GM12878 (cell line): ENCODE measurements at regions not wholly inside any gene's neighbourhood (a gene's known extent, or its start where the extent isn't known, plus 50 kb on each side); places are given as distances from the start of the nearest gene placed in this dataset.

Source experiments
- ATAC-seq: fragments of 200-7000 bp; cut with Tn5 transposase; 3 replicates; pipeline ENCODE4 v1.9.1; 2020; ENCODE audit warnings: mild to moderate bottlenecking, moderate library complexity
- BruUV-seq: library from RNA; stranded (reverse); fragments of 400-500 nt; replicated peaks from 2 replicates; lab custom pipeline; 2021; lab: Mats Ljungman, UMichigan
- CTCF ChIA-PET: fragments of 300-600 bp; sonication (Branson Sonifier 250); formaldehyde crosslinking; extraction: SDS; loops from one replicate; lab custom pipeline; 2021; ENCODE audit warnings: inconsistent platforms; lab: Yijun Ruan, JAX
- POLR2A ChIA-PET: fragments of 350-600 bp; formaldehyde crosslinking; extraction: SDS; loops from one replicate; lab custom pipeline; 2021; ENCODE audit warnings: inconsistent platforms; lab: Charles Lee
- RAD21 ChIA-PET: fragments of 300-600 bp; sonication (Branson Sonifier 250); formaldehyde crosslinking; loops from one replicate; lab custom pipeline; 2023; ENCODE audit warnings: antibody characterized with exemption; ENCODE audit not compliant: unreplicated experiment; lab: Charles Lee
- SMC1A ChIA-PET: fragments of 300-600 bp; sonication (Branson Sonifier 250); formaldehyde crosslinking; loops from one replicate; lab custom pipeline; 2023; ENCODE audit not compliant: unreplicated experiment, uncharacterized antibody; lab: Charles Lee
- DNase-seq: peaks from one replicate; pipeline ENCODE4 v3.0.0-alpha.2; 2011; ENCODE audit warnings: low read depth, low spot score
- FAIRE-seq: peaks from 3 replicates; lab custom pipeline; 2011; peaks lifted over from hg19 to GRCh38; lab: Jason Lieb, UNC
- H2AFZ ChIP-seq: 2 replicates; pipeline ENCODE4 v1.6.0; 2011; ENCODE audit warnings: low read depth, low read length, control low read depth; ENCODE audit not compliant: control insufficient read depth
- H3K27ac ChIP-seq: 2 replicates; pipeline ENCODE4 v1.5.1; 2011; ENCODE audit warnings: control low read depth; ENCODE audit not compliant: control insufficient read depth, insufficient read depth
- H3K27me3 ChIP-seq, 2 experiments: replicated peaks in 1 of 2; 2 replicates each; pipeline versions ENCODE4 v1.6.0 to v1.6.1; 2011; ENCODE audit warnings: low read length in 1 of 2; ENCODE audit not compliant: control insufficient read depth in 2 of 2, insufficient read depth in 2 of 2
- H3K36me3 ChIP-seq, 2 experiments: 2 replicates each; pipeline ENCODE4 v1.5.1; 2011; ENCODE audit warnings: low read length in 1 of 2; ENCODE audit not compliant: control insufficient read depth in 2 of 2, insufficient read depth in 2 of 2
- H3K4me1 ChIP-seq: 2 replicates; pipeline ENCODE4 v1.6.1; 2011; ENCODE audit warnings: mild to moderate bottlenecking, low read length, moderate library complexity, mixed read lengths; ENCODE audit not compliant: control insufficient read depth, insufficient read depth
- H3K4me2 ChIP-seq: 2 replicates; pipeline ENCODE4 v1.6.0; 2011; ENCODE audit warnings: control low read depth; ENCODE audit not compliant: control insufficient read depth, insufficient read depth
- H3K4me3 ChIP-seq: fragments of 200-600 bp; sonication (generic); 2 replicates; pipeline ENCODE4 v1.5.1; 2016
- H3K79me2 ChIP-seq: 2 replicates; pipeline ENCODE4 v1.6.0; 2011; ENCODE audit warnings: low read length; ENCODE audit not compliant: control insufficient read depth, insufficient read depth
- H3K9ac ChIP-seq: 2 replicates; pipeline ENCODE4 v1.8.0; 2011; ENCODE audit warnings: low read length, control low read depth, mixed read lengths; ENCODE audit not compliant: control insufficient read depth, insufficient read depth
- H3K9me3 ChIP-seq: replicated peaks from 3 replicates; pipeline ENCODE4 v1.5.1; 2011; ENCODE audit warnings: mild to moderate bottlenecking, low read length; ENCODE audit not compliant: control insufficient read depth, insufficient read depth
- H4K20me1 ChIP-seq: 2 replicates; pipeline ENCODE4 v1.6.0; 2011; ENCODE audit not compliant: control insufficient read depth, insufficient read depth
- ASH2L ChIP-seq: fragments of 300-600, 200-600 bp; sonication (generic); IDR thresholded peaks from 2 replicates; pipeline ENCODE4 v1.6.1; 2017; ENCODE audit warnings: low read depth, mild to moderate bottlenecking, borderline replicate concordance
- CHD2 ChIP-seq: IDR thresholded peaks from 2 replicates; pipeline ENCODE4 v1.6.1; 2011; ENCODE audit warnings: low read depth, low read length, improper control_type of control experiment, borderline replicate concordance
- IKZF2 ChIP-seq, 2 experiments: fragments of 450-650 bp; IDR thresholded peaks; 2 replicates each; pipeline ENCODE4 v1.6.1; 2017; ENCODE audit warnings: mild to moderate bottlenecking in 2 of 2, moderate library complexity in 2 of 2
- LARP7 ChIP-seq: fragments of 450-650 bp; IDR thresholded peaks from 2 replicates; pipeline ENCODE4 v1.6.1; 2017; ENCODE audit warnings: mild to moderate bottlenecking
- RB1 ChIP-seq: fragments of 450-650 bp; formaldehyde crosslinking; IDR thresholded peaks from 2 replicates; pipeline ENCODE4 v1.6.1; 2017; ENCODE audit warnings: mild to moderate bottlenecking, borderline replicate concordance
- STAT3 ChIP-seq: IDR thresholded peaks from 2 replicates; pipeline ENCODE4 v1.6.1; 2011; ENCODE audit warnings: low read depth, low read length, improper control_type of control experiment
- TBL1XR1 ChIP-seq: IDR thresholded peaks from 2 replicates; pipeline ENCODE4 v1.6.1; 2012; ENCODE audit warnings: low read depth, low read length, improper control_type of control experiment
- ZZZ3 ChIP-seq: IDR thresholded peaks from 2 replicates; pipeline ENCODE4 v1.6.1; 2011; ENCODE audit warnings: low read depth; ENCODE audit not compliant: control insufficient read depth, insufficient read length
- WGBS: methylation state at CpG from one replicate; pipeline ENCODE4 v1.1.6; 2016; ENCODE audit warnings: low lambda C conversion rate; ENCODE audit not compliant: insufficient replicate concordance, insufficient coverage; ENCODE audit errors: missing lambda C conversion rate; 5-methylcytosine and 5-hydroxymethylcytosine counted together
- in situ Hi-C: fragments of 300-500 bp; cut with MboI; formaldehyde crosslinking; loops from 9 replicates; pipeline ENCODE4 v1.14.3; 2018; ENCODE audit warnings: mixed read lengths
- intact Hi-C: fragments of 100-400 bp; cut with micrococcal nuclease; formaldehyde crosslinking; loops from one replicate; pipeline ENCODE4 v1.14.2; 2022; ENCODE audit not compliant: unreplicated experiment
- TF ChIP-seq, protein P1 (sequence below): IDR thresholded peaks from 2 replicates; pipeline ENCODE4 v1.6.1; 2011; ENCODE audit warnings: low read depth, low read length, improper control_type of control experiment, borderline replicate concordance
- TF ChIP-seq, protein P2 (sequence below): IDR thresholded peaks from 2 replicates; pipeline ENCODE4 v1.6.1; 2011; ENCODE audit warnings: borderline replicate concordance, low read depth, mild to moderate bottlenecking, moderate library complexity, mixed read lengths, low read length; ENCODE audit not compliant: insufficient read depth; ENCODE audit errors: extremely low read length

DNA sequence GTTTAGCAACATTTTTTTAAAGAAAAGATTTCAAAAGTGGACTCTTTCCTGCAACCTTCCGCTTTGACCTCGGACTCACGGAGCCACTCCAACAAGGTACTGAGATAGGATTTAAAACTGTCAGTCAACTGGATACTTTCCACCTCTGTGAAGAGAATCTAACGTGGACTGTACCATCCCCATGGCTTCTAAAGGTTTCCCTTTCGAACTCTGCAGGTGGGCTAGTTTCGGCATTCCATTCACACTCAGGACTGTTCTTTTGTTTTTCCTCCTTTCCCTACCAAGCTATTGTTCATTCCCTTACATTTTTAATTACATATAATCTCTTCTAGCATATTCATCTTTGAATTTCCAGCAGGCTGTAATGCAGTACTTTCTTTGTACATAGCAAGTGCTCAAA, 88.5 kb upstream of the AKIP1 start:
- 70% methylated on average over 6 of the region's 6 CpGs for WGBS
- Histone ChIP-seq H2AFZ (no peak overlapping the region), H3K36me3 (no peaks in the 10 kb centered on the region), H3K27ac (no peak overlapping the region), H3K79me2 (no peaks in the 10 kb centered on the region), H3K9ac (no peak overlapping the region), H3K4me1 (no peaks in the 10 kb centered on the region), H3K27me3 (no peaks in the 10 kb centered on the region), H3K9me3 (no peaks in the 10 kb centered on the region; the same call in 2 of the 3 replicates), H4K20me1 (no peaks in the 10 kb centered on the region), H3K4me3 (no peak overlapping the region), H3K4me2 (no peak overlapping the region)
- intact Hi-C loops, result no loop called here
- ATAC-seq (no peak), DNase-seq (no peak), FAIRE-seq (no peak)
- ChIA-PET RAD21 (no interaction called here), POLR2A (no interaction called here), CTCF (no interaction called here), SMC1A (interaction anchor here (0.8 kb wide), 1 partner anchor 45 kb away, joined by 3 read pairs; no protein-coding TSS in a partner anchor)
- TF ChIP-seq, protein P1, sequence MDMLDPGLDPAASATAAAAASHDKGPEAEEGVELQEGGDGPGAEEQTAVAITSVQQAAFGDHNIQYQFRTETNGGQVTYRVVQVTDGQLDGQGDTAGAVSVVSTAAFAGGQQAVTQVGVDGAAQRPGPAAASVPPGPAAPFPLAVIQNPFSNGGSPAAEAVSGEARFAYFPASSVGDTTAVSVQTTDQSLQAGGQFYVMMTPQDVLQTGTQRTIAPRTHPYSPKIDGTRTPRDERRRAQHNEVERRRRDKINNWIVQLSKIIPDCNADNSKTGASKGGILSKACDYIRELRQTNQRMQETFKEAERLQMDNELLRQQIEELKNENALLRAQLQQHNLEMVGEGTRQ, result no peak
- TF ChIP-seq ZZZ3 (no peak), RB1 (no peak), STAT3 (no peak), LARP7 (no peak), IKZF2 (IDR thresholded peaks at IDR 0.05) (no peak), TBL1XR1 (no peak), CHD2 (no peak), ASH2L (no peak)
- TF ChIP-seq, protein P2, sequence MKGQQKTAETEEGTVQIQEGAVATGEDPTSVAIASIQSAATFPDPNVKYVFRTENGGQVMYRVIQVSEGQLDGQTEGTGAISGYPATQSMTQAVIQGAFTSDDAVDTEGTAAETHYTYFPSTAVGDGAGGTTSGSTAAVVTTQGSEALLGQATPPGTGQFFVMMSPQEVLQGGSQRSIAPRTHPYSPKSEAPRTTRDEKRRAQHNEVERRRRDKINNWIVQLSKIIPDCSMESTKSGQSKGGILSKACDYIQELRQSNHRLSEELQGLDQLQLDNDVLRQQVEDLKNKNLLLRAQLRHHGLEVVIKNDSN, result no peak
- in situ Hi-C loops, result no loop called here
- no TSS peak for BruUV-seq
